GM12878 (cell line): ENCODE measurements at regions not wholly inside any gene's neighbourhood (a gene's known extent, or its start where the extent isn't known, plus 50 kb on each side); places are given as distances from the start of the nearest gene placed in this dataset.

Experiments used
- ATAC-seq: fragments of 200-7000 bp; cut with Tn5 transposase; 3 replicates; pipeline ENCODE4 v1.9.1; 2020; ENCODE audit warnings: mild to moderate bottlenecking, moderate library complexity
- BruUV-seq: library from RNA; stranded (reverse); fragments of 400-500 nt; replicated peaks from 2 replicates; lab custom pipeline; 2021; lab: Mats Ljungman, UMichigan
- CTCF ChIA-PET: fragments of 300-600 bp; sonication (Branson Sonifier 250); formaldehyde crosslinking; extraction: SDS; loops from one replicate; lab custom pipeline; 2021; ENCODE audit warnings: inconsistent platforms; lab: Yijun Ruan, JAX
- POLR2A ChIA-PET: fragments of 350-600 bp; formaldehyde crosslinking; extraction: SDS; loops from one replicate; lab custom pipeline; 2021; ENCODE audit warnings: inconsistent platforms; lab: Charles Lee
- RAD21 ChIA-PET: fragments of 300-600 bp; sonication (Branson Sonifier 250); formaldehyde crosslinking; loops from one replicate; lab custom pipeline; 2023; ENCODE audit warnings: antibody characterized with exemption; ENCODE audit not compliant: unreplicated experiment; lab: Charles Lee
- SMC1A ChIA-PET: fragments of 300-600 bp; sonication (Branson Sonifier 250); formaldehyde crosslinking; loops from one replicate; lab custom pipeline; 2023; ENCODE audit not compliant: unreplicated experiment, uncharacterized antibody; lab: Charles Lee
- DNase-seq: peaks from one replicate; pipeline ENCODE4 v3.0.0-alpha.2; 2011; ENCODE audit warnings: low read depth, low spot score
- FAIRE-seq: peaks from 3 replicates; lab custom pipeline; 2011; peaks lifted over from hg19 to GRCh38; lab: Jason Lieb, UNC
- H2AFZ ChIP-seq: 2 replicates; pipeline ENCODE4 v1.6.0; 2011; ENCODE audit warnings: low read depth, low read length, control low read depth; ENCODE audit not compliant: control insufficient read depth
- H3K27ac ChIP-seq: 2 replicates; pipeline ENCODE4 v1.5.1; 2011; ENCODE audit warnings: control low read depth; ENCODE audit not compliant: control insufficient read depth, insufficient read depth
- H3K27me3 ChIP-seq, 2 experiments: replicated peaks in 1 of 2; 2 replicates each; pipeline versions ENCODE4 v1.6.0 to v1.6.1; 2011; ENCODE audit warnings: low read length in 1 of 2; ENCODE audit not compliant: control insufficient read depth in 2 of 2, insufficient read depth in 2 of 2
- H3K36me3 ChIP-seq, 2 experiments: 2 replicates each; pipeline ENCODE4 v1.5.1; 2011; ENCODE audit warnings: low read length in 1 of 2; ENCODE audit not compliant: control insufficient read depth in 2 of 2, insufficient read depth in 2 of 2
- H3K4me1 ChIP-seq: 2 replicates; pipeline ENCODE4 v1.6.1; 2011; ENCODE audit warnings: mild to moderate bottlenecking, low read length, moderate library complexity, mixed read lengths; ENCODE audit not compliant: control insufficient read depth, insufficient read depth
- H3K4me2 ChIP-seq: 2 replicates; pipeline ENCODE4 v1.6.0; 2011; ENCODE audit warnings: control low read depth; ENCODE audit not compliant: control insufficient read depth, insufficient read depth
- H3K4me3 ChIP-seq: fragments of 200-600 bp; sonication (generic); 2 replicates; pipeline ENCODE4 v1.5.1; 2016
- H3K79me2 ChIP-seq: 2 replicates; pipeline ENCODE4 v1.6.0; 2011; ENCODE audit warnings: low read length; ENCODE audit not compliant: control insufficient read depth, insufficient read depth
- H3K9ac ChIP-seq: 2 replicates; pipeline ENCODE4 v1.8.0; 2011; ENCODE audit warnings: low read length, control low read depth, mixed read lengths; ENCODE audit not compliant: control insufficient read depth, insufficient read depth
- H3K9me3 ChIP-seq: replicated peaks from 3 replicates; pipeline ENCODE4 v1.5.1; 2011; ENCODE audit warnings: mild to moderate bottlenecking, low read length; ENCODE audit not compliant: control insufficient read depth, insufficient read depth
- H4K20me1 ChIP-seq: 2 replicates; pipeline ENCODE4 v1.6.0; 2011; ENCODE audit not compliant: control insufficient read depth, insufficient read depth
- BACH1 ChIP-seq: fragments of 450-650 bp; IDR thresholded peaks from 2 replicates; pipeline ENCODE4 v1.6.1; 2017; ENCODE audit warnings: mild to moderate bottlenecking, borderline replicate concordance
- BMI1 ChIP-seq: fragments of 450-650 bp; IDR thresholded peaks from 2 replicates; pipeline ENCODE4 v1.6.1; 2016; ENCODE audit warnings: mild to moderate bottlenecking, moderate library complexity, borderline replicate concordance
- CREB1 ChIP-seq: IDR thresholded peaks from 2 replicates; pipeline ENCODE4 v1.6.1; 2012; ENCODE audit warnings: low read depth, mild to moderate bottlenecking, inconsistent platforms
- EGR1 ChIP-seq, 2 experiments: IDR thresholded peaks; 1 replicate in 1 of 2; 2 replicates in 1 of 2; pipeline ENCODE4 v1.6.1; 2011 to 2012; ENCODE audit warnings: low read depth in 2 of 2, low read length in 2 of 2, borderline replicate concordance in 1 of 2, mild to moderate bottlenecking in 1 of 2, moderate library complexity in 1 of 2
- IKZF2 ChIP-seq, 2 experiments: fragments of 450-650 bp; IDR thresholded peaks; 2 replicates each; pipeline ENCODE4 v1.6.1; 2017; ENCODE audit warnings: mild to moderate bottlenecking in 2 of 2, moderate library complexity in 2 of 2
- KDM1A ChIP-seq: fragments of 200-600 bp; sonication (generic); IDR thresholded peaks from 2 replicates; pipeline ENCODE4 v1.6.1; 2016; ENCODE audit warnings: borderline replicate concordance
- NFIC ChIP-seq: IDR thresholded peaks from 2 replicates; pipeline ENCODE4 v1.6.1; 2012; ENCODE audit warnings: low read depth, mild to moderate bottlenecking, inconsistent platforms, low read length, moderate library complexity
- NFXL1 ChIP-seq: fragments of 450-650 bp; IDR thresholded peaks from 2 replicates; pipeline ENCODE4 v1.6.1; 2017; ENCODE audit warnings: antibody characterized with exemption, mild to moderate bottlenecking, borderline replicate concordance
- PAX5 ChIP-seq: IDR thresholded peaks from 2 replicates; pipeline ENCODE4 v1.6.1; 2011; ENCODE audit warnings: low read depth, low read length, borderline replicate concordance
- RAD51 ChIP-seq: fragments of 450-650 bp; IDR thresholded peaks from 2 replicates; pipeline ENCODE4 v1.6.1; 2016; ENCODE audit warnings: moderate library complexity, mild to moderate bottlenecking, inconsistent platforms
- RB1 ChIP-seq: fragments of 450-650 bp; formaldehyde crosslinking; IDR thresholded peaks from 2 replicates; pipeline ENCODE4 v1.6.1; 2017; ENCODE audit warnings: mild to moderate bottlenecking, borderline replicate concordance
- SRF ChIP-seq, 2 experiments: IDR thresholded peaks; 2 replicates each; pipeline ENCODE4 v1.6.1; 2011; ENCODE audit warnings: low read depth in 2 of 2, low read length in 2 of 2, mild to moderate bottlenecking in 1 of 2, moderate library complexity in 1 of 2
- SUPT20H ChIP-seq: IDR thresholded peaks from 2 replicates; pipeline ENCODE4 v1.6.1; 2011; ENCODE audit warnings: low read depth, mild to moderate bottlenecking, low read length, moderate library complexity, borderline replicate concordance; ENCODE audit not compliant: control insufficient read depth
- TCF12 ChIP-seq: IDR thresholded peaks from 2 replicates; pipeline ENCODE4 v1.6.1; 2011; ENCODE audit warnings: low read depth, mild to moderate bottlenecking, low read length
- YY1 ChIP-seq: IDR thresholded peaks from 2 replicates; pipeline ENCODE4 v1.6.1; 2011; ENCODE audit warnings: low read depth, mild to moderate bottlenecking, low read length
- ZNF24 ChIP-seq: fragments of 450-650 bp; IDR thresholded peaks from 2 replicates; pipeline ENCODE4 v1.6.1; 2017; ENCODE audit warnings: antibody characterized with exemption, mild to moderate bottlenecking
- WGBS: methylation state at CpG from one replicate; pipeline ENCODE4 v1.1.6; 2016; ENCODE audit warnings: low lambda C conversion rate; ENCODE audit not compliant: insufficient replicate concordance, insufficient coverage; ENCODE audit errors: missing lambda C conversion rate; 5-methylcytosine and 5-hydroxymethylcytosine counted together
- in situ Hi-C: fragments of 300-500 bp; cut with MboI; formaldehyde crosslinking; loops from 9 replicates; pipeline ENCODE4 v1.14.3; 2018; ENCODE audit warnings: mixed read lengths
- intact Hi-C: fragments of 100-400 bp; cut with micrococcal nuclease; formaldehyde crosslinking; loops from one replicate; pipeline ENCODE4 v1.14.2; 2022; ENCODE audit not compliant: unreplicated experiment
- TF ChIP-seq, protein P1 (sequence below): fragments of 150-350 bp; IDR thresholded peaks from 2 replicates; pipeline ENCODE4 v1.6.1; 2014; ENCODE audit warnings: mild to moderate bottlenecking, low read depth, low read length

DNA sequence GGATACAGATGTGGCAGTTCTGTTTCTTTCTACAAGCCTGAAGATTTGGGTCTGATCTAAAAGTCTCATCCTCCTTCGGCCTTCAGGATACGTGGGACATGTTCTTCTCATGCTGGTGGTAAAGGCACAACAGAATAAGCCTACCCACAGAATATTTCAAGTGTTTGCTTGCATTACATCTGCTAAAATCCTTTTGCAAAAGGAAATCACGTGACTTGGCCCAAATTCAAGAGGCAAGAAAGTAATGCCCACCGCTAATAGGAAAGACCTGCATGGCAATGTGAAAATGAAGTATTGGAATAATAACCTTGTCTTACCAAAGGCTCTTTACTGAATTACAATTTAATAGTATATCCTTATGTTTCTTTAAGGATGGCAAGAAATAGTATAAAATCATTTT lies 439.9 kb upstream of the TGFBR2 start:
- Histone ChIP-seq H3K27me3 (no peaks in the 10 kb centered on the region; a peak in 1 of 4 replicates), H3K9me3 (no peaks in the 10 kb centered on the region), H3K4me3 (no peak overlapping the region), H2AFZ (no peak overlapping the region), H3K36me3 (no peaks in the 10 kb centered on the region), H3K4me2 (no peak overlapping the region), H3K4me1 (no peaks in the 10 kb centered on the region), H3K27ac (no peak overlapping the region), H3K79me2 (no peaks in the 10 kb centered on the region), H4K20me1 (no peaks in the 10 kb centered on the region), H3K9ac (no peak overlapping the region)
- ChIA-PET SMC1A (no interaction called here), RAD21 (no interaction called here), CTCF (no interaction called here), POLR2A (no interaction called here)
- ATAC-seq (no peak), DNase-seq (no peak), FAIRE-seq (no peak)
- in situ Hi-C loops = no loop called here
- no TSS peak for BruUV-seq
- intact Hi-C loops = no loop called here
- TF ChIP-seq RAD51 = peak; percentile 32; the same call in 1 of the 2 replicates
- no peak for TF ChIP-seq BMI1
- WGBS = 23% methylated on average over 4 of the region's 4 CpGs

DNA sequence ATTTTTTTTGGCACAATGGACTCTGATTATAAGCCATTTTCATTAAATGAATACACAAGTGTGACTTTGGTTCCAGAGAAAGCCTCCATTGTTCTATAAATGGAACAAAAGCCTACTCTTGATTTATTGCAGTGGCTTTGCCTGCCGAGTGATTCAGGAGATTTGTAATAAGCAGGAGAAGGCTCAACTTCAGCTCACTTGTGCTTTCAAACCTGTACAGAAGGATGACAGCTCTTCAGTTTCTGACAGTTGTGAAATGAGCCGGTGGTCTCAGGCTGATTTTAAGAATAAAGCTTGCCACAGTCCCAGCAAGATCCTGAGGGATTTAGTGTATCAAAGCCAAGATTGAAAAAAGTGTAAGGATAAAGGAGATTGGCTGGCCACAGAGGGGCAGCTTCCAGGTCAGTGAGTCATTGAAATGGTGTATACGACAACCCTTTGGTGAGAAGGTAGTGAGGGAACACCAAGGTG lies 438.8 kb upstream of the TGFBR2 start:
- H3K4me1 ChIP-seq = no peaks in the 10 kb centered on the region
- H3K9ac ChIP-seq = no peak overlapping the region
- FAIRE-seq = no peak
- H3K79me2 ChIP-seq = no peaks in the 10 kb centered on the region
- no peaks in the 10 kb centered on the region for H3K9me3 ChIP-seq
- H3K4me3 ChIP-seq = no peak overlapping the region
- ChIA-PET RAD21 (no interaction called here), POLR2A (no interaction called here), SMC1A (interaction anchor here (1.1 to 1.4 kb wide), 2 partner anchors 9 to 30 kb away, joined by 4 read pairs; no protein-coding TSS in a partner anchor), CTCF (interaction anchor here (1.5 to 1.6 kb wide), 2 partner anchors 11 to 31 kb away, joined by 4 to 9 read pairs; no protein-coding TSS in a partner anchor)
- no peaks in the 10 kb centered on the region; a peak in 1 of 4 replicates for H3K27me3 ChIP-seq
- in situ Hi-C loops = no loop called here
- no peaks in the 10 kb centered on the region for H4K20me1 ChIP-seq
- H3K27ac ChIP-seq = no peak overlapping the region
- DNase-seq = no peak
- H3K4me2 ChIP-seq = no peak overlapping the region
- H3K36me3 ChIP-seq = no peaks in the 10 kb centered on the region
- H2AFZ ChIP-seq = no peak overlapping the region
- 21% methylated on average over 3 of the region's 3 CpGs for WGBS
- BruUV-seq = no TSS peak
- TF ChIP-seq YY1 (no peak), BMI1 (no peak), TCF12 (no peak), CREB1 (no peak), RAD51 (no peak), SUPT20H (no peak), SRF (IDR thresholded peaks at IDR 0.05; ENCODE audit: low read depth in 2 of 2, low read length in 2 of 2) (no peak), KDM1A (no peak), IKZF2 (IDR thresholded peaks at IDR 0.05) (no peak), RB1 (no peak), EGR1 (IDR thresholded peaks at IDR 0.05; ENCODE audit: borderline replicate concordance in 1 of 2, low read depth in 2 of 2, low read length in 2 of 2) (no peak), NFXL1 (no peak), ZNF24 (no peak), PAX5 (no peak), BACH1 (no peak), NFIC (no peak)
- TF ChIP-seq, protein P1, sequence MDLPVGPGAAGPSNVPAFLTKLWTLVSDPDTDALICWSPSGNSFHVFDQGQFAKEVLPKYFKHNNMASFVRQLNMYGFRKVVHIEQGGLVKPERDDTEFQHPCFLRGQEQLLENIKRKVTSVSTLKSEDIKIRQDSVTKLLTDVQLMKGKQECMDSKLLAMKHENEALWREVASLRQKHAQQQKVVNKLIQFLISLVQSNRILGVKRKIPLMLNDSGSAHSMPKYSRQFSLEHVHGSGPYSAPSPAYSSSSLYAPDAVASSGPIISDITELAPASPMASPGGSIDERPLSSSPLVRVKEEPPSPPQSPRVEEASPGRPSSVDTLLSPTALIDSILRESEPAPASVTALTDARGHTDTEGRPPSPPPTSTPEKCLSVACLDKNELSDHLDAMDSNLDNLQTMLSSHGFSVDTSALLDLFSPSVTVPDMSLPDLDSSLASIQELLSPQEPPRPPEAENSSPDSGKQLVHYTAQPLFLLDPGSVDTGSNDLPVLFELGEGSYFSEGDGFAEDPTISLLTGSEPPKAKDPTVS = no peak
- TF ChIP-seq, all 136 proteins: peak for 0
- ATAC-seq = no peak
- intact Hi-C loops = no loop called here
